GM21737 (cell line): ENCODE measurements at regions not wholly inside any gene's neighbourhood (a gene's known extent, or its start where the extent isn't known, plus 50 kb on each side); places are given as distances from the start of the nearest gene placed in this dataset.
"Not testable (repeated sequence)": the region's sequence is repeated elsewhere in the genome, so short reads cannot be mapped to it uniquely, and the experiment has no call there.

ENCODE experiments used
- ATAC-seq: cut with Tn5 transposase; IDR thresholded peaks from one replicate; pipeline ENCODE4 v1.9.1; 2021; ENCODE audit warnings: mild to moderate bottlenecking, moderate library complexity; ENCODE audit not compliant: unreplicated experiment

GRCh38 chr4:117135634-117136354, 50.4 kb upstream of the TRAM1L1 start:
- ATAC-seq: no peak

- no peak for ATAC-seq
Measured at GRCh38 chr4:117137145-117137544, 51.8 kb upstream of the TRAM1L1 start.

- not testable (repeated sequence) for ATAC-seq
Measured at GRCh38 chr4:117138732-117139131, 53.4 kb upstream of the TRAM1L1 start.

GRCh38 chr4:117154251-117154650, 68.9 kb upstream of the TRAM1L1 start:
- ATAC-seq: no peak

GRCh38 chr4:117156806-117157205, 71.4 kb upstream of the TRAM1L1 start:
- ATAC-seq: no peak

- ATAC-seq: no peak
Measured at GRCh38 chr4:117157360-117157759, 72.0 kb upstream of the TRAM1L1 start.

GRCh38 chr4:117162976-117163375, 77.6 kb upstream of the TRAM1L1 start:
- ATAC-seq: no peak

- ATAC-seq: no peak
Measured at GRCh38 chr4:117164338-117164737, 79.0 kb upstream of the TRAM1L1 start.

GRCh38 chr4:117175369-117175768, 90.0 kb upstream of the TRAM1L1 start:
- not testable (repeated sequence) for ATAC-seq

- ATAC-seq: no peak
Measured at GRCh38 chr4:117203231-117203630, 117.9 kb upstream of the TRAM1L1 start.

- ATAC-seq: no peak
Measured at GRCh38 chr4:117210551-117210950, 125.2 kb upstream of the TRAM1L1 start.

- ATAC-seq: no peak
Measured at GRCh38 chr4:117224256-117224655, 138.9 kb upstream of the TRAM1L1 start.

GRCh38 chr4:117225471-117225870, 140.1 kb upstream of the TRAM1L1 start:
- no peak for ATAC-seq

- ATAC-seq: no peak
Measured at GRCh38 chr4:117227925-117228324, 142.5 kb upstream of the TRAM1L1 start.

- ATAC-seq: no peak
Measured at GRCh38 chr4:117239434-117239833, 154.1 kb upstream of the TRAM1L1 start.

GRCh38 chr4:117249333-117249732, 164.0 kb upstream of the TRAM1L1 start:
- ATAC-seq: peak; percentile 97

GRCh38 chr4:117264072-117264471, 178.7 kb upstream of the TRAM1L1 start:
- ATAC-seq: no peak

- no peak for ATAC-seq
Measured at GRCh38 chr4:117267317-117267716, 181.9 kb upstream of the TRAM1L1 start.

- ATAC-seq: no peak
Measured at GRCh38 chr4:117284736-117285135, 199.4 kb upstream of the TRAM1L1 start.

GRCh38 chr4:117293784-117294183, 208.4 kb upstream of the TRAM1L1 start:
- no peak for ATAC-seq

- no peak for ATAC-seq
Measured at GRCh38 chr4:117302226-117302625, 216.8 kb upstream of the TRAM1L1 start.

- no peak for ATAC-seq
Measured at GRCh38 chr4:117311215-117311614, 225.8 kb upstream of the TRAM1L1 start.

- ATAC-seq: no peak
Measured at GRCh38 chr4:117311989-117312388, 226.6 kb upstream of the TRAM1L1 start.
